PC-3 (cell line): ENCODE measurements at regions not wholly inside any gene's neighbourhood (a gene's known extent, or its start where the extent isn't known, plus 50 kb on each side); places are given as distances from the start of the nearest gene placed in this dataset.

Source experiments
- ATAC-seq: fragments of 200-7000 bp; cut with Tn5 transposase; 2 replicates; pipeline ENCODE4 v1.9.1; 2020; ENCODE audit warnings: mild to moderate bottlenecking, moderate library complexity
- BruUV-seq: library from RNA; stranded (reverse); fragments of 400-500 nt; replicated peaks from 2 replicates; lab custom pipeline; 2021; lab: Mats Ljungman, UMichigan
- CTCF ChIA-PET: fragments of 300-600 bp; sonication (Branson Sonifier 250); formaldehyde crosslinking; loops from one replicate; lab custom pipeline; 2022; ENCODE audit warnings: antibody characterized with exemption; lab: Charles Lee
- POLR2A ChIA-PET: fragments of 300-600 bp; sonication (Branson Sonifier 250); formaldehyde crosslinking; loops from one replicate; lab custom pipeline; 2022; ENCODE audit warnings: antibody characterized with exemption; ENCODE audit not compliant: unreplicated experiment; lab: Charles Lee
- DNase-seq: peaks from one replicate; pipeline ENCODE4 v3.0.0-alpha.2; 2015
- H2AFZ ChIP-seq: fragments of 300-600 bp; sonication (generic); 2 replicates; pipeline ENCODE4 v1.6.0; 2016; ENCODE audit warnings: antibody characterized with exemption, low read length
- H3F3A ChIP-seq: fragments of 300-600 bp; sonication (generic); one replicate; pipeline ENCODE4 v1.6.0; 2017; ENCODE audit warnings: antibody characterized with exemption, low read length, control low read depth, mild to moderate bottlenecking; ENCODE audit not compliant: unreplicated experiment
- H3K27ac ChIP-seq: fragments of 300-600 bp; sonication (generic); 2 replicates; pipeline ENCODE4 v1.5.1; 2016; ENCODE audit warnings: mild to moderate bottlenecking, low read length
- H3K27me3 ChIP-seq: fragments of 300-600 bp; sonication (generic); 2 replicates; pipeline ENCODE4 v1.6.1; 2016; ENCODE audit warnings: low read length, mixed read lengths
- H3K36me3 ChIP-seq: fragments of 300-600 bp; sonication (generic); 2 replicates; pipeline ENCODE4 v1.6.1; 2016; ENCODE audit warnings: low read depth, mixed run types, low read length, mixed read lengths
- H3K4me1 ChIP-seq: fragments of 300-600 bp; sonication (generic); 2 replicates; pipeline ENCODE4 v1.5.1; 2016; ENCODE audit warnings: low read length; ENCODE audit not compliant: insufficient read depth
- H3K4me2 ChIP-seq: fragments of 300-600 bp; sonication (generic); 2 replicates; pipeline ENCODE4 v1.6.0; 2016; ENCODE audit warnings: low read length
- H3K4me3 ChIP-seq: fragments of 300-600 bp; sonication (generic); 2 replicates; pipeline ENCODE4 v1.5.1; 2016; ENCODE audit warnings: mild to moderate bottlenecking, low read length, mixed read lengths
- H3K79me2 ChIP-seq: fragments of 300-600 bp; sonication (generic); 2 replicates; pipeline ENCODE4 v1.6.1; 2017; ENCODE audit warnings: low read length, mixed read lengths
- H3K9ac ChIP-seq: fragments of 300-600 bp; sonication (generic); 2 replicates; pipeline ENCODE4 v1.6.0; 2016; ENCODE audit warnings: mild to moderate bottlenecking, low read length
- H3K9me2 ChIP-seq: fragments of 300-600 bp; sonication (generic); replicated peaks from 2 replicates; pipeline ENCODE4 v1.6.1; 2016; ENCODE audit warnings: mixed run types, low read length, mixed read lengths
- H3K9me3 ChIP-seq: fragments of 300-600 bp; sonication (generic); 2 replicates; pipeline ENCODE4 v1.6.1; 2016; ENCODE audit warnings: low read length, mixed read lengths
- H4K20me1 ChIP-seq: fragments of 300-600 bp; sonication (generic); 2 replicates; pipeline ENCODE4 v1.6.1; 2016; ENCODE audit warnings: low read length, mixed read lengths
- EZH2 ChIP-seq: fragments of 300-600 bp; sonication (generic); IDR thresholded peaks from one replicate; pipeline ENCODE4 v1.6.1; 2017; ENCODE audit warnings: antibody characterized with exemption, mild to moderate bottlenecking, low read length; ENCODE audit not compliant: unreplicated experiment
- EZH2phosphoT487 ChIP-seq: fragments of 300-600 bp; sonication (generic); IDR thresholded peaks from 2 replicates; pipeline ENCODE4 v1.6.1; 2018; ENCODE audit warnings: mild to moderate bottlenecking, antibody characterized with exemption, low read length, borderline replicate concordance
- intact Hi-C: fragments of 100-400 bp; cut with micrococcal nuclease; formaldehyde crosslinking; loops from 2 replicates; pipeline ENCODE4 v1.9.0; 2023
- TF ChIP-seq, protein P1 (sequence below): fragments of 300-600 bp; sonication (generic); conservative IDR thresholded peaks from 2 replicates; pipeline ENCODE4 v1.5.1; 2017; ENCODE audit warnings: antibody characterized with exemption, low read depth, mild to moderate bottlenecking, low read length

GRCh38 chrX:15033917-15034316 lies 160.7 kb downstream of the MOSPD2 start:
- Histone ChIP-seq H3K4me2 (no peak overlapping the region), H3K9me3 (no peaks in the 10 kb centered on the region), H3K9ac (no peak overlapping the region), H3K4me1 (no peaks in the 10 kb centered on the region), H4K20me1 (no peaks in the 10 kb centered on the region), H3K79me2 (no peaks in the 10 kb centered on the region), H2AFZ (no peak overlapping the region), H3K36me3 (no peaks in the 10 kb centered on the region), H3F3A (no peaks in the 10 kb centered on the region), H3K4me3 (no peak overlapping the region), H3K27ac (no peak overlapping the region), H3K27me3 (no peaks in the 10 kb centered on the region), H3K9me2 (no peaks in the 10 kb centered on the region)
- POLR2A ChIA-PET = no interaction called here
- DNase-seq (no peak), ATAC-seq (no peak)
- TF ChIP-seq EZH2phosphoT487 (no peak), EZH2 (no peak)
- TF ChIP-seq, protein P1, sequence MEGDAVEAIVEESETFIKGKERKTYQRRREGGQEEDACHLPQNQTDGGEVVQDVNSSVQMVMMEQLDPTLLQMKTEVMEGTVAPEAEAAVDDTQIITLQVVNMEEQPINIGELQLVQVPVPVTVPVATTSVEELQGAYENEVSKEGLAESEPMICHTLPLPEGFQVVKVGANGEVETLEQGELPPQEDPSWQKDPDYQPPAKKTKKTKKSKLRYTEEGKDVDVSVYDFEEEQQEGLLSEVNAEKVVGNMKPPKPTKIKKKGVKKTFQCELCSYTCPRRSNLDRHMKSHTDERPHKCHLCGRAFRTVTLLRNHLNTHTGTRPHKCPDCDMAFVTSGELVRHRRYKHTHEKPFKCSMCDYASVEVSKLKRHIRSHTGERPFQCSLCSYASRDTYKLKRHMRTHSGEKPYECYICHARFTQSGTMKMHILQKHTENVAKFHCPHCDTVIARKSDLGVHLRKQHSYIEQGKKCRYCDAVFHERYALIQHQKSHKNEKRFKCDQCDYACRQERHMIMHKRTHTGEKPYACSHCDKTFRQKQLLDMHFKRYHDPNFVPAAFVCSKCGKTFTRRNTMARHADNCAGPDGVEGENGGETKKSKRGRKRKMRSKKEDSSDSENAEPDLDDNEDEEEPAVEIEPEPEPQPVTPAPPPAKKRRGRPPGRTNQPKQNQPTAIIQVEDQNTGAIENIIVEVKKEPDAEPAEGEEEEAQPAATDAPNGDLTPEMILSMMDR = no peak
- no TSS peak for BruUV-seq
- CTCF ChIA-PET = no interaction called here
- intact Hi-C loops = no loop called here

DNA sequence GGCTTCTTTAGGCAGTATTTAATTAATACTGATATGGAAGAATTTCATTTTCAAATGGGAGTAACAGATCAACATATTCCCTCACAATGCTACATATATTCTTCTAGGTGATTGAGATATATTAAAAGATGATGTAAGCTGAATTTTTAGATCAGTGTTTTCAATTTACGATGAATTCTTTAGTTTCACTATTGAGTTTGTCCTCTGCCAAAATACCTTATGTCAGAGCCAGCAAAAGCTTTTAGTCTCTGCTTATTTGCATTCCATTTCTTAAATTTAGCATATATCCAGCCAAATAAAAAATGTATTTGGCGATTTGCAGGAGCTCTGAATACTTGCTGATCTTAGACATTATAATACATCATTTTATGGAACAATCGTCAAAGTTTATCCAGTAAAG lies 144.3 kb downstream of the MOSPD2 start:
- DNase-seq (no peak), ATAC-seq (no peak)
- H3K4me1 ChIP-seq = no peaks in the 10 kb centered on the region; the same call in 1 of the 2 replicates
- ChIA-PET POLR2A (no interaction called here), CTCF (no interaction called here)
- no TSS peak for BruUV-seq
- no peaks in the 10 kb centered on the region for H3F3A ChIP-seq
- no peaks in the 10 kb centered on the region for H3K9me3 ChIP-seq
- H3K27ac ChIP-seq = no peak overlapping the region
- no peak overlapping the region for H2AFZ ChIP-seq
- H4K20me1 ChIP-seq = no peaks in the 10 kb centered on the region
- no peaks in the 10 kb centered on the region for H3K79me2 ChIP-seq
- no peaks in the 10 kb centered on the region for H3K9me2 ChIP-seq
- H3K4me2 ChIP-seq = 0 out of 2 replicates have a peak overlapping the region, but pooled peaks have one; percentile 3
- TF ChIP-seq, protein P1 = no peak
- no peak for TF ChIP-seq EZH2
- no peak for TF ChIP-seq EZH2phosphoT487
- no peak overlapping the region for H3K4me3 ChIP-seq
- no peaks in the 10 kb centered on the region for H3K27me3 ChIP-seq
- intact Hi-C loops = no loop called here
- no peaks in the 10 kb centered on the region for H3K36me3 ChIP-seq
- H3K9ac ChIP-seq = no peak overlapping the region

GRCh38 chrX:15016051-15016450 lies 142.8 kb downstream of the MOSPD2 start:
- CTCF ChIA-PET = no interaction called here
- no peak for TF ChIP-seq EZH2phosphoT487
- TF ChIP-seq, protein P1 = no peak
- H3K4me1 ChIP-seq = no peaks in the 10 kb centered on the region; the same call in 1 of the 2 replicates
- H2AFZ ChIP-seq = no peak overlapping the region
- H3K9ac ChIP-seq = no peak overlapping the region
- H3K27me3 ChIP-seq = no peaks in the 10 kb centered on the region
- ATAC-seq = no peak
- no peaks in the 10 kb centered on the region for H4K20me1 ChIP-seq
- H3K27ac ChIP-seq = no peak overlapping the region
- no peaks in the 10 kb centered on the region for H3K9me2 ChIP-seq
- H3K36me3 ChIP-seq = no peaks in the 10 kb centered on the region
- no peaks in the 10 kb centered on the region for H3K79me2 ChIP-seq
- no peaks in the 10 kb centered on the region for H3F3A ChIP-seq
- H3K4me3 ChIP-seq = no peak overlapping the region
- intact Hi-C loops = no loop called here
- POLR2A ChIA-PET = no interaction called here
- DNase-seq = no peak
- no TSS peak for BruUV-seq
- H3K9me3 ChIP-seq = no peaks in the 10 kb centered on the region
- no peak overlapping the region for H3K4me2 ChIP-seq
